Astrocyte of the spinal cord (primary cell): ENCODE measurements at regions not wholly inside any gene's neighbourhood (a gene's known extent, or its start where the extent isn't known, plus 50 kb on each side); places are given as distances from the start of the nearest gene placed in this dataset.

Source experiments
- DNase-seq: peaks from one replicate; pipeline ENCODE4 v3.0.0; 2011; ENCODE audit warnings: low read depth, low spot score
- H3K4me3 ChIP-seq: 2 replicates; pipeline ENCODE4 v1.5.1; 2011; ENCODE audit warnings: low read depth, mild to moderate bottlenecking, low read length, moderate library complexity
- CTCF ChIP-seq: IDR thresholded peaks from 2 replicates; pipeline ENCODE4 v1.5.1; 2012; ENCODE audit warnings: low read depth, mild to moderate bottlenecking, low read length, inconsistent platforms
- in situ Hi-C: cut with HindIII; loops from 2 replicates; pipeline ENCODE4 v1.10.0; 2017; ENCODE audit warnings: low sequenced_read_pairs

- in situ Hi-C loops = no loop called here
- DNase-seq = no peak
- H3K4me3 ChIP-seq = no peak overlapping the region
- no peak for TF ChIP-seq CTCF
These were observed 116.6 kb downstream of the SH2D1A start for GRCh38 chrX:124462931-124463330.

GRCh38 chrX:124467202-124467601 lies 120.8 kb downstream of the SH2D1A start:
- in situ Hi-C loops = no loop called here
- H3K4me3 ChIP-seq = no peak overlapping the region
- DNase-seq = no peak
- TF ChIP-seq CTCF = no peak

- DNase-seq = no peak
- in situ Hi-C loops = no loop called here
- TF ChIP-seq CTCF = no peak
- H3K4me3 ChIP-seq = no peak overlapping the region
These were observed 129.0 kb downstream of the SH2D1A start for GRCh38 chrX:124475358-124475757.

GRCh38 chrX:124476562-124476961 lies 130.2 kb downstream of the SH2D1A start:
- no peak overlapping the region for H3K4me3 ChIP-seq
- TF ChIP-seq CTCF = no peak
- in situ Hi-C loops = no loop called here
- no peak for DNase-seq

- in situ Hi-C loops = no loop called here
- no peak for DNase-seq
- no peak overlapping the region for H3K4me3 ChIP-seq
- TF ChIP-seq CTCF = no peak
These were observed 131.7 kb downstream of the SH2D1A start for GRCh38 chrX:124478046-124478445.

GRCh38 chrX:124488412-124489161 lies 142.2 kb downstream of the SH2D1A start:
- in situ Hi-C loops = no loop called here
- TF ChIP-seq CTCF = no peak
- no peak for DNase-seq
- H3K4me3 ChIP-seq = no peak overlapping the region
